Keratinocyte (primary cell): ENCODE measurements at regions not wholly inside any gene's neighbourhood (a gene's known extent, or its start where the extent isn't known, plus 50 kb on each side); places are given as distances from the start of the nearest gene placed in this dataset.

ENCODE experiments used
- EZH2 ChIP-seq: IDR thresholded peaks from one replicate; pipeline ENCODE4 v1.6.1; 2012; ENCODE audit warnings: inconsistent platforms, mild to moderate bottlenecking, low read length, moderate library complexity
- TF ChIP-seq, protein P1 (sequence below), 3 experiments: IDR thresholded peaks in 1 of 3; conservative IDR thresholded peaks in 1 of 3; optimal IDR thresholded peaks in 1 of 3; 2 replicates in 2 of 3; 3 replicates in 1 of 3; pipeline versions ENCODE3 to v1.5.1; 2011; ENCODE audit warnings: low read length in 3 of 3, mild to moderate bottlenecking in 3 of 3, moderate library complexity in 2 of 3, control low read depth in 1 of 3, inconsistent platforms in 1 of 3; ENCODE audit not compliant: insufficient read depth in 2 of 3; ENCODE audit errors: extremely low read depth in 1 of 3

- TF ChIP-seq, protein P1, sequence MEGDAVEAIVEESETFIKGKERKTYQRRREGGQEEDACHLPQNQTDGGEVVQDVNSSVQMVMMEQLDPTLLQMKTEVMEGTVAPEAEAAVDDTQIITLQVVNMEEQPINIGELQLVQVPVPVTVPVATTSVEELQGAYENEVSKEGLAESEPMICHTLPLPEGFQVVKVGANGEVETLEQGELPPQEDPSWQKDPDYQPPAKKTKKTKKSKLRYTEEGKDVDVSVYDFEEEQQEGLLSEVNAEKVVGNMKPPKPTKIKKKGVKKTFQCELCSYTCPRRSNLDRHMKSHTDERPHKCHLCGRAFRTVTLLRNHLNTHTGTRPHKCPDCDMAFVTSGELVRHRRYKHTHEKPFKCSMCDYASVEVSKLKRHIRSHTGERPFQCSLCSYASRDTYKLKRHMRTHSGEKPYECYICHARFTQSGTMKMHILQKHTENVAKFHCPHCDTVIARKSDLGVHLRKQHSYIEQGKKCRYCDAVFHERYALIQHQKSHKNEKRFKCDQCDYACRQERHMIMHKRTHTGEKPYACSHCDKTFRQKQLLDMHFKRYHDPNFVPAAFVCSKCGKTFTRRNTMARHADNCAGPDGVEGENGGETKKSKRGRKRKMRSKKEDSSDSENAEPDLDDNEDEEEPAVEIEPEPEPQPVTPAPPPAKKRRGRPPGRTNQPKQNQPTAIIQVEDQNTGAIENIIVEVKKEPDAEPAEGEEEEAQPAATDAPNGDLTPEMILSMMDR (optimal IDR thresholded peaks at IDR 0.05 in 1 of 3, IDR thresholded peaks at IDR 0.05 in 1 of 3, conservative IDR thresholded peaks at IDR 0.05 in 1 of 3; ENCODE audit: extremely low read depth in 1 of 3, insufficient read depth in 2 of 3, low read length in 3 of 3): no peak
- TF ChIP-seq EZH2: no peak
These were observed 144.5 kb upstream of the PLEKHG7 start for GRCh38 chr12:92558215-92558773.
